HEK293 (cell line): ENCODE measurements at regions not wholly inside any gene's neighbourhood (a gene's known extent, or its start where the extent isn't known, plus 50 kb on each side); places are given as distances from the start of the nearest gene placed in this dataset.
"Not testable (repeated sequence)": the region's sequence is repeated elsewhere in the genome, so short reads cannot be mapped to it uniquely, and the experiment has no call there.

ENCODE experiments used
- CTCF ChIA-PET: fragments of 350-600 bp; formaldehyde crosslinking; extraction: SDS; loops from one replicate; lab custom pipeline; 2021; ENCODE audit warnings: antibody characterized with exemption; lab: Yijun Ruan, JAX
- POLR2A ChIA-PET: fragments of 300-600 bp; formaldehyde crosslinking; extraction: SDS; loops from one replicate; lab custom pipeline; 2020; ENCODE audit warnings: antibody characterized with exemption, inconsistent platforms; lab: Yijun Ruan, JAX
- H3K27ac ChIP-seq: fragments of 200-500 bp; sonication (Bioruptor generic); 2 replicates; pipeline ENCODE4 v1.5.1; 2014; ENCODE audit warnings: low read depth, low read length, control low read depth, inconsistent platforms; ENCODE audit errors: extremely low read depth
- H3K36me3 ChIP-seq, 2 experiments: fragments of 200-500 bp in 1 of 2; sonication (Bioruptor generic) in 1 of 2; 1 replicate in 1 of 2; 2 replicates in 1 of 2; pipeline ENCODE4 v1.5.1; 2014 to 2017; ENCODE audit warnings: inconsistent platforms in 2 of 2, low read length in 2 of 2; ENCODE audit not compliant: control insufficient read depth in 2 of 2, insufficient read depth in 1 of 2
- H3K4me1 ChIP-seq: fragments of 200-500 bp; sonication (Bioruptor generic); 2 replicates; pipeline ENCODE4 v1.5.1; 2014; ENCODE audit warnings: mild to moderate bottlenecking, low read length, inconsistent platforms; ENCODE audit not compliant: control insufficient read depth, insufficient read depth
- H3K4me3 ChIP-seq: 2 replicates; pipeline ENCODE4 v1.5.1; 2011; ENCODE audit warnings: low read depth, mild to moderate bottlenecking, control low read depth, low read length, moderate library complexity
- H3K9me3 ChIP-seq: fragments of 200-500 bp; sonication (Bioruptor generic); 2 replicates; pipeline ENCODE4 v1.5.1; 2014; ENCODE audit warnings: low read depth, low read length, inconsistent platforms; ENCODE audit not compliant: control insufficient read depth, insufficient read depth
- GLIS2 ChIP-seq: fragments of 450-650 bp; formaldehyde crosslinking; IDR thresholded peaks from 2 replicates; pipeline ENCODE4 v1.5.1; 2016; ENCODE audit warnings: missing biosample characterization, missing genetic modification characterization
- SP2 ChIP-seq: fragments of 450-650 bp; formaldehyde crosslinking; IDR thresholded peaks from 2 replicates; pipeline ENCODE4 v1.5.1; 2016; ENCODE audit warnings: missing biosample characterization, missing genetic modification characterization
- ZBTB21 ChIP-seq: fragments of 450-650 bp; formaldehyde crosslinking; IDR thresholded peaks from 2 replicates; pipeline ENCODE4 v1.5.1; 2017; ENCODE audit warnings: missing biosample characterization, missing genetic modification characterization
- ZBTB48 ChIP-seq: fragments of 450-650 bp; formaldehyde crosslinking; IDR thresholded peaks from 2 replicates; pipeline ENCODE4 v1.5.1; 2016; ENCODE audit warnings: missing biosample characterization, missing genetic modification characterization
- ZFP41 ChIP-seq: fragments of 450-650 bp; formaldehyde crosslinking; IDR thresholded peaks from 2 replicates; pipeline ENCODE4 v1.5.1; 2016; ENCODE audit warnings: missing biosample characterization, missing genetic modification characterization, borderline replicate concordance
- ZIC2 ChIP-seq: fragments of 450-650 bp; formaldehyde crosslinking; IDR thresholded peaks from 2 replicates; pipeline ENCODE4 v1.5.1; 2016; ENCODE audit warnings: missing biosample characterization, missing genetic modification characterization
- ZNF10 ChIP-seq: fragments of 450-650 bp; formaldehyde crosslinking; IDR thresholded peaks from 2 replicates; pipeline ENCODE4 v1.5.1; 2017; ENCODE audit warnings: missing biosample characterization, missing genetic modification characterization
- ZNF138 ChIP-seq: fragments of 450-650 bp; formaldehyde crosslinking; IDR thresholded peaks from 2 replicates; pipeline ENCODE4 v1.5.1; 2016; ENCODE audit warnings: missing biosample characterization, missing genetic modification characterization, borderline replicate concordance
- ZNF155 ChIP-seq: fragments of 450-650 bp; formaldehyde crosslinking; IDR thresholded peaks from 2 replicates; pipeline ENCODE4 v1.5.1; 2016; ENCODE audit warnings: missing biosample characterization, missing genetic modification characterization
- ZNF266 ChIP-seq: fragments of 450-650 bp; formaldehyde crosslinking; IDR thresholded peaks from 2 replicates; pipeline ENCODE4 v1.5.1; 2016; ENCODE audit warnings: missing biosample characterization, missing genetic modification characterization, low read depth
- ZNF302 ChIP-seq: fragments of 450-650 bp; formaldehyde crosslinking; IDR thresholded peaks from 2 replicates; pipeline ENCODE4 v1.5.1; 2016; ENCODE audit warnings: missing biosample characterization, missing genetic modification characterization, low read depth
- ZNF324 ChIP-seq: fragments of 450-650 bp; formaldehyde crosslinking; IDR thresholded peaks from 2 replicates; pipeline ENCODE4 v1.5.1; 2016; ENCODE audit warnings: missing biosample characterization, missing genetic modification characterization
- ZNF530 ChIP-seq: fragments of 450-650 bp; formaldehyde crosslinking; IDR thresholded peaks from 2 replicates; pipeline ENCODE4 v1.5.1; 2016; ENCODE audit warnings: low read depth, missing biosample characterization, missing genetic modification characterization
- ZNF596 ChIP-seq: fragments of 450-650 bp; IDR thresholded peaks from 2 replicates; pipeline ENCODE4 v1.5.0; 2018; ENCODE audit warnings: missing biosample characterization, mild to moderate bottlenecking, missing genetic modification characterization, moderate library complexity
- ZNF600 ChIP-seq: fragments of 450-650 bp; formaldehyde crosslinking; IDR thresholded peaks from 2 replicates; pipeline ENCODE4 v1.5.1; 2016; ENCODE audit warnings: missing biosample characterization, missing genetic modification characterization
- ZNF776 ChIP-seq: fragments of 450-650 bp; formaldehyde crosslinking; IDR thresholded peaks from 2 replicates; pipeline ENCODE4 v1.5.0; 2017; ENCODE audit warnings: missing biosample characterization, missing genetic modification characterization, borderline replicate concordance
- ZXDB ChIP-seq: fragments of 450-650 bp; formaldehyde crosslinking; IDR thresholded peaks from 2 replicates; pipeline ENCODE4 v1.5.1; 2016; ENCODE audit warnings: missing biosample characterization, missing genetic modification characterization
- TF ChIP-seq, protein P1 (sequence below): fragments of 450-650 bp; formaldehyde crosslinking; IDR thresholded peaks from 2 replicates; pipeline ENCODE4 v1.5.1; 2016; ENCODE audit warnings: missing biosample characterization, missing genetic modification characterization
- TF ChIP-seq, protein P2 (sequence below): fragments of 450-650 bp; formaldehyde crosslinking; IDR thresholded peaks from 2 replicates; pipeline ENCODE4 v1.5.1; 2016; ENCODE audit warnings: missing biosample characterization, missing genetic modification characterization
- TF ChIP-seq, protein P3 (sequence below): fragments of 450-650 bp; formaldehyde crosslinking; IDR thresholded peaks from 2 replicates; pipeline ENCODE4 v1.5.1; 2017; ENCODE audit warnings: missing biosample characterization, missing genetic modification characterization
- TF ChIP-seq, protein P4 (sequence below): fragments of 450-650 bp; formaldehyde crosslinking; IDR thresholded peaks from 2 replicates; pipeline ENCODE4 v1.5.1; 2016; ENCODE audit warnings: missing biosample characterization, missing genetic modification characterization
- TF ChIP-seq, protein P5 (sequence below): fragments of 450-650 bp; formaldehyde crosslinking; IDR thresholded peaks from 2 replicates; pipeline ENCODE4 v1.5.1; 2016; ENCODE audit warnings: missing biosample characterization, missing genetic modification characterization
- TF ChIP-seq, protein P6 (sequence below): fragments of 450-650 bp; formaldehyde crosslinking; IDR thresholded peaks from 2 replicates; pipeline ENCODE4 v1.5.1; 2016; ENCODE audit warnings: missing biosample characterization, missing genetic modification characterization

DNA sequence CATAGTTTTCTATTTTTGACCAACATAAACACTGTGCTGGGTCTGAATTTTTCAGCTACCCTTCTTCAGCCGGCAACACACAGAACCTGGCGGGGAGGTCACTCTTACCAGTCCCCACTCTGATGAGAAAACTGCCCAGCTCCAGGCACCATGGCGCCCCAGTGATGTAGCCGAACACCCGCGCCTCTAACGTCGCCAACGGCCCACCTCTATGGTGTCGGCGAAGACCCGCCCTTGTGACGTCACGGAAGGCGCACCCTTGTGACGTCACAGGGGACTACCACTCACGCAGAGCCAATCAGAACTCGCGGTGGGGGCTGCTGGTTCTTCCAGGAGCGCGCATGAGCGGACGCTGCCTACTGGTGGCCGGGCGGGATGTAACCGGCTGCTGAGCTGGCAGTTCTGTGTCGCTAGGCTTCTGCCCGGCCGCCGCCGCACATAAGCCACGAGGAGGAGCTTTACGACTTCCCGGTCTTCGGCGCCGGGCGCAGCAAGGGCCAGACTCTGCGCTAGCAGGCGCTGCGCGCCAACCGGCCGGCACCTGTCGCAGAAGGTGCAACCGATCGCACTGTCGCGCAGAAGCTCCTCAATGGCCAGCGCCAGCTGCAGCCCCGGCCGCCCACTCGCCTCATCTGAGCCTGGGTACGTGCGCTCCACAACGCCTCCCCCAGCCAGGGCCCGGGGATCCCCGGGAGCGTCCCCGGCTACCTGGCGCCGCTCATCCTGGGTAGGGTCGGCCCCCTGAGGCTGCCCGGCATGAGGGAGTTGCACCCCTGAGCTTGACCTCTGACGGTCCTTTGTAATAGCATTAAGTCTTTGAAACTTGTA, 92.2 kb upstream of the OR4F16 start (continued):
- peak; percentile 53; the same call in 1 of the 2 replicates for TF ChIP-seq GLIS2 (tag by site-specific recombination)
- TF ChIP-seq, protein P1, sequence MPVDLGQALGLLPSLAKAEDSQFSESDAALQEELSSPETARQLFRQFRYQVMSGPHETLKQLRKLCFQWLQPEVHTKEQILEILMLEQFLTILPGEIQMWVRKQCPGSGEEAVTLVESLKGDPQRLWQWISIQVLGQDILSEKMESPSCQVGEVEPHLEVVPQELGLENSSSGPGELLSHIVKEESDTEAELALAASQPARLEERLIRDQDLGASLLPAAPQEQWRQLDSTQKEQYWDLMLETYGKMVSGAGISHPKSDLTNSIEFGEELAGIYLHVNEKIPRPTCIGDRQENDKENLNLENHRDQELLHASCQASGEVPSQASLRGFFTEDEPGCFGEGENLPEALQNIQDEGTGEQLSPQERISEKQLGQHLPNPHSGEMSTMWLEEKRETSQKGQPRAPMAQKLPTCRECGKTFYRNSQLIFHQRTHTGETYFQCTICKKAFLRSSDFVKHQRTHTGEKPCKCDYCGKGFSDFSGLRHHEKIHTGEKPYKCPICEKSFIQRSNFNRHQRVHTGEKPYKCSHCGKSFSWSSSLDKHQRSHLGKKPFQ (tag by site-specific recombination), result 0 out of 2 replicates have a peak, but pooled peaks have one; percentile 22
- TF ChIP-seq, protein P2, sequence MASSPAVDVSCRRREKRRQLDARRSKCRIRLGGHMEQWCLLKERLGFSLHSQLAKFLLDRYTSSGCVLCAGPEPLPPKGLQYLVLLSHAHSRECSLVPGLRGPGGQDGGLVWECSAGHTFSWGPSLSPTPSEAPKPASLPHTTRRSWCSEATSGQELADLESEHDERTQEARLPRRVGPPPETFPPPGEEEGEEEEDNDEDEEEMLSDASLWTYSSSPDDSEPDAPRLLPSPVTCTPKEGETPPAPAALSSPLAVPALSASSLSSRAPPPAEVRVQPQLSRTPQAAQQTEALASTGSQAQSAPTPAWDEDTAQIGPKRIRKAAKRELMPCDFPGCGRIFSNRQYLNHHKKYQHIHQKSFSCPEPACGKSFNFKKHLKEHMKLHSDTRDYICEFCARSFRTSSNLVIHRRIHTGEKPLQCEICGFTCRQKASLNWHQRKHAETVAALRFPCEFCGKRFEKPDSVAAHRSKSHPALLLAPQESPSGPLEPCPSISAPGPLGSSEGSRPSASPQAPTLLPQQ, result peak; percentile 41
- TF ChIP-seq ZBTB21 (tag by site-specific recombination), result peak; percentile 99

DNA sequence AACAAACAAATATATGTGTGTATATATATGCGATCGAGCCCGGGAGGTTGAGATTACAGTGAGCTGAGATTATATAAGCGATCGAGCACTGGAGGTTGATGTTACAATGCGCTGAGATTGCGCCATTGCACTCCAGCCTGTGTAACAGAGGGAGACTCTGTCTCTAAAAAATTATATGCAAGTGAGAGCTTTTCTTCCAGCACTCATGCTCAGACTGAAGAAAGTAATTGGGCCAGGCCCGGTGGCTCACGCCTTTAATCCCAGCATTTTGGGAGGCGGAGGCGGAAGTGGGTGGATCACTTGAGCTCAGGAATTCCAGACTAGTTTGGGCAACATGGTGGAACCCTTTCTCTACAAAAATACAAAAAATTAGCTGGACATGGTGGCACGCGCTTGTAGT, 93.2 kb upstream of the OR4F16 start:
- H3K27ac ChIP-seq, H3K4me3 ChIP-seq, H3K9me3 ChIP-seq, H3K4me1 ChIP-seq, POLR2A ChIA-PET, CTCF ChIA-PET, H3K36me3 ChIP-seq: not testable (repeated sequence)
- TF ChIP-seq, protein P3, sequence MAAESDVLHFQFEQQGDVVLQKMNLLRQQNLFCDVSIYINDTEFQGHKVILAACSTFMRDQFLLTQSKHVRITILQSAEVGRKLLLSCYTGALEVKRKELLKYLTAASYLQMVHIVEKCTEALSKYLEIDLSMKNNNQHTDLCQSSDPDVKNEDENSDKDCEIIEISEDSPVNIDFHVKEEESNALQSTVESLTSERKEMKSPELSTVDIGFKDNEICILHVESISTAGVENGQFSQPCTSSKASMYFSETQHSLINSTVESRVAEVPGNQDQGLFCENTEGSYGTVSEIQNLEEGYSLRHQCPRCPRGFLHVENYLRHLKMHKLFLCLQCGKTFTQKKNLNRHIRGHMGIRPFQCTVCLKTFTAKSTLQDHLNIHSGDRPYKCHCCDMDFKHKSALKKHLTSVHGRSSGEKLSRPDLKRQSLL (tag by site-specific recombination), result peak; percentile 51; the same call in 1 of the 2 replicates
- TF ChIP-seq SP2 (tag by site-specific recombination), result peak; percentile 62

DNA sequence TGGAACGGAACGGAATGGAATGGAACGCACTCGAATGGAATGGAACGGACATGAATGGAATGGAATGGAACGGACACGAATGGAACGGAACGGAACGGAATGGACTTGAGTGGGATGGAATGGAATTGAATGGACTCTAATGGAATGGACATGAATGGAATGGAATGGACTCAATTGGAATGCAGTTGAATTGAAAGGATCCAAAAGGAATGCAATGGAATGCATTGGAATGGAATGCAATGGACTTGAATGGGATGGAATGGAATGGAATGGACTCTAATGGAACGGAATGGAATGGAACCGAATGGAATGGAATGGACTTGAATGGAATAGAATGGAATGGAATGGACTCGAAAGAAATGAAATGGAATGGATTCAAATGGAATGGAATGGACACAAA, 102.4 kb upstream of the OR4F16 start:
- peaks cover 0 to 4% of the 10 kb centered on the region in 2 experiments; a peak in 1 of 3 replicates for H3K36me3 ChIP-seq
- POLR2A ChIA-PET, result no interaction called here
- no peak overlapping the region for H3K27ac ChIP-seq
- no peaks in the 10 kb centered on the region for H3K9me3 ChIP-seq
- CTCF ChIA-PET, result no interaction called here
- H3K4me1 ChIP-seq, result no peaks in the 10 kb centered on the region
- no peak overlapping the region for H3K4me3 ChIP-seq
- TF ChIP-seq ZXDB (0 out of 2 replicates have a peak, but pooled peaks have one; percentile 15), ZNF776 (tag by site-specific recombination) (no peak), ZNF530 (tag by site-specific recombination) (peak; percentile 95), ZFP41 (tag by site-specific recombination) (no peak), ZNF596 (tag by site-specific recombination) (no peak; the same call in 1 of the 2 replicates), ZNF10 (tag by site-specific recombination) (no peak), ZNF324 (tag by site-specific recombination) (no peak), ZNF266 (no peak), ZNF302 (tag by site-specific recombination) (no peak), ZIC2 (tag by site-specific recombination) (no peak), ZBTB48 (tag by site-specific recombination) (no peak), ZNF600 (tag by site-specific recombination) (peak; percentile 94), ZNF138 (tag by site-specific recombination) (no peak), ZNF155 (tag by site-specific recombination) (no peak)
- TF ChIP-seq, protein P4, sequence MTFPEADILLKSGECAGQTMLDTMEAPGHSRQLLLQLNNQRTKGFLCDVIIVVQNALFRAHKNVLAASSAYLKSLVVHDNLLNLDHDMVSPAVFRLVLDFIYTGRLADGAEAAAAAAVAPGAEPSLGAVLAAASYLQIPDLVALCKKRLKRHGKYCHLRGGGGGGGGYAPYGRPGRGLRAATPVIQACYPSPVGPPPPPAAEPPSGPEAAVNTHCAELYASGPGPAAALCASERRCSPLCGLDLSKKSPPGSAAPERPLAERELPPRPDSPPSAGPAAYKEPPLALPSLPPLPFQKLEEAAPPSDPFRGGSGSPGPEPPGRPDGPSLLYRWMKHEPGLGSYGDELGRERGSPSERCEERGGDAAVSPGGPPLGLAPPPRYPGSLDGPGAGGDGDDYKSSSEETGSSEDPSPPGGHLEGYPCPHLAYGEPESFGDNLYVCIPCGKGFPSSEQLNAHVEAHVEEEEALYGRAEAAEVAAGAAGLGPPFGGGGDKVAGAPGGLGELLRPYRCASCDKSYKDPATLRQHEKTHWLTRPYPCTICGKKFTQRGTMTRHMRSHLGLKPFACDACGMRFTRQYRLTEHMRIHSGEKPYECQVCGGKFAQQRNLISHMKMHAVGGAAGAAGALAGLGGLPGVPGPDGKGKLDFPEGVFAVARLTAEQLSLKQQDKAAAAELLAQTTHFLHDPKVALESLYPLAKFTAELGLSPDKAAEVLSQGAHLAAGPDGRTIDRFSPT, result no peak
- TF ChIP-seq, protein P5, sequence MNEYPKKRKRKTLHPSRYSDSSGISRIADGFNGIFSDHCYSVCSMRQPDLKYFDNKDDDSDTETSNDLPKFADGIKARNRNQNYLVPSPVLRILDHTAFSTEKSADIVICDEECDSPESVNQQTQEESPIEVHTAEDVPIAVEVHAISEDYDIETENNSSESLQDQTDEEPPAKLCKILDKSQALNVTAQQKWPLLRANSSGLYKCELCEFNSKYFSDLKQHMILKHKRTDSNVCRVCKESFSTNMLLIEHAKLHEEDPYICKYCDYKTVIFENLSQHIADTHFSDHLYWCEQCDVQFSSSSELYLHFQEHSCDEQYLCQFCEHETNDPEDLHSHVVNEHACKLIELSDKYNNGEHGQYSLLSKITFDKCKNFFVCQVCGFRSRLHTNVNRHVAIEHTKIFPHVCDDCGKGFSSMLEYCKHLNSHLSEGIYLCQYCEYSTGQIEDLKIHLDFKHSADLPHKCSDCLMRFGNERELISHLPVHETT (tag by site-specific recombination), result no peak
- TF ChIP-seq, protein P6, sequence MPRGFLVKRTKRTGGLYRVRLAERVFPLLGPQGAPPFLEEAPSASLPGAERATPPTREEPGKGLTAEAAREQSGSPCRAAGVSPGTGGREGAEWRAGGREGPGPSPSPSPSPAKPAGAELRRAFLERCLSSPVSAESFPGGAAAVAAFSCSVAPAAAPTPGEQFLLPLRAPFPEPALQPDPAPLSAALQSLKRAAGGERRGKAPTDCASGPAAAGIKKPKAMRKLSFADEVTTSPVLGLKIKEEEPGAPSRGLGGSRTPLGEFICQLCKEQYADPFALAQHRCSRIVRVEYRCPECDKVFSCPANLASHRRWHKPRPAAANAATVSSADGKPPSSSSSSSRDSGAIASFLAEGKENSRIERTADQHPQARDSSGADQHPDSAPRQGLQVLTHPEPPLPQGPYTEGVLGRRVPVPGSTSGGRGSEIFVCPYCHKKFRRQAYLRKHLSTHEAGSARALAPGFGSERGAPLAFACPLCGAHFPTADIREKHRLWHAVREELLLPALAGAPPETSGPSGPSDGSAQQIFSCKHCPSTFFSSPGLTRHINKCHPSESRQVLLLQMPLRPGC (tag by site-specific recombination), result peak; percentile 70; the same call in 1 of the 2 replicates
